Gastrocnemius medialis (tissue), 4 donors: ENCODE measurements at regions not wholly inside any gene's neighbourhood (a gene's known extent, or its start where the extent isn't known, plus 50 kb on each side); places are given as distances from the start of the nearest gene placed in this dataset.

Experiments
- ATAC-seq, 2 donors: fragments of 150-250 bp; one replicate each; pipeline ENCODE4 v1.9.1; 2016
- DNase-seq, 2 donors: peaks; one replicate each; pipeline ENCODE4 v3.0.0-alpha.2; 2019
- H3K27ac ChIP-seq, 4 donors: fragments of 200-600 bp; sonication (generic); 1 replicate in 1 of 4; 2 replicates in 3 of 4; pipeline ENCODE4 v1.5.1; 2016 to 2018; ENCODE audit warnings: mild to moderate bottlenecking in 2 of 4, moderate library complexity in 1 of 4
- H3K27me3 ChIP-seq, 3 donors: fragments of 200-600 bp; sonication (generic) in 2 of 3; 1 replicate in 1 of 3; 2 replicates in 2 of 3; pipeline versions ENCODE4 v1.5.1 to v1.6.0; 2016 to 2019; ENCODE audit warnings: mild to moderate bottlenecking in 1 of 3, moderate library complexity in 1 of 3
- H3K36me3 ChIP-seq, 2 donors: fragments of 200-600 bp; sonication (generic) in 1 of 2; one replicate each; pipeline ENCODE4 v1.5.1; 2017 to 2018
- H3K4me1 ChIP-seq, 2 donors: fragments of 200-600 bp; sonication (generic) in 1 of 2; one replicate each; pipeline ENCODE4 v1.5.1; 2016 to 2017; ENCODE audit warnings: mild to moderate bottlenecking in 2 of 2
- H3K4me3 ChIP-seq, 4 donors: fragments of 200-600 bp; sonication (generic) in 3 of 4; 1 replicate in 1 of 4; 2 replicates in 3 of 4; pipeline ENCODE4 v1.5.1; 2016 to 2019; ENCODE audit warnings: mild to moderate bottlenecking in 2 of 4
- H3K9me3 ChIP-seq, 3 donors: fragments of 200-600 bp; sonication (generic) in 2 of 3; 1 replicate in 1 of 3; 2 replicates in 2 of 3; pipeline ENCODE4 v1.5.1; 2016 to 2019
- POLR2A ChIP-seq, 2 donors: fragments of 450-650 bp; IDR thresholded peaks; one replicate each; pipeline ENCODE4 v1.6.1; 2017; ENCODE audit warnings: antibody characterized with exemption in 2 of 2, mild to moderate bottlenecking in 2 of 2, moderate library complexity in 2 of 2
- in situ Hi-C, 4 donors: fragments of 200-750 bp; cut with MboI; loops; one replicate each; pipeline versions ENCODE4 v1.15.0 to v1.8.0; 2017; ENCODE audit warnings: low sequenced_read_pairs in 4 of 4
- intact Hi-C: fragments of 100-400 bp; cut with DNase I; formaldehyde crosslinking; loops from one replicate; pipeline ENCODE4 v1.15.1; 2023; ENCODE audit warnings: low total_unique reads
- TF ChIP-seq, protein P1 (sequence below), 5 experiments: fragments of 450-650 bp in 3 of 5; fragments of 200-600 bp in 2 of 5; sonication (generic) in 2 of 5; IDR thresholded peaks in 4 of 5; conservative IDR thresholded peaks in 1 of 5; 1 replicate in 4 of 5; 2 replicates in 1 of 5; pipeline ENCODE4 v1.5.1; 2016 to 2019; ENCODE audit warnings: antibody characterized with exemption in 5 of 5, mild to moderate bottlenecking in 3 of 5, moderate library complexity in 3 of 5

DNA sequence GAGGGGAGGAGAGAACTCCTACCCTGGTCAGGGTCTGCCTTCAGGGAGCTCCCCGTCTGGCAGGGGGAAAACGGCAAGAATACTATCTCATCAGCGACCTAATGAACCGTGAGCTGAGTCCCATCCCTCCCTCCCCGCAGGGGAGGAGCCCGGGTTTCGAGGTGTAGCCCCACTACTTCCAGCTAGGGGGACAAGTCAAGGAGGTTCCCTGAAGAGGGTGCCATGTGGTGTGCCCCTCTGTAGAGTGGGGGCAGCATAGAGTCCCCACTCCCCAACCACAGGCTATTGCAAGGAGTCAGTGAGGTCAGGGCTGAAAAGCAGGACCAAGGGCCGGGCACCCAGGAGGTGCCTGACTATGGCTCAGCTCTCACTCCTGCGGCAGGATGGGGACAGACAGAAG is 50.9 kb upstream of the RXRA start:
- ATAC-seq (no peak), DNase-seq (no peak)
- intact Hi-C loops (no loop called here), in situ Hi-C loops (no loop called here)
- Histone ChIP-seq H3K9me3 (no peaks in the 10 kb centered on the region), H3K27ac (no peak overlapping the region), H3K27me3 (no peaks in the 10 kb centered on the region), H3K4me1 (peaks cover 0 to 9% of the 10 kb centered on the region in 2 donors), H3K4me3 (no peak overlapping the region), H3K36me3 (no peaks in the 10 kb centered on the region)
- TF ChIP-seq, protein P1, sequence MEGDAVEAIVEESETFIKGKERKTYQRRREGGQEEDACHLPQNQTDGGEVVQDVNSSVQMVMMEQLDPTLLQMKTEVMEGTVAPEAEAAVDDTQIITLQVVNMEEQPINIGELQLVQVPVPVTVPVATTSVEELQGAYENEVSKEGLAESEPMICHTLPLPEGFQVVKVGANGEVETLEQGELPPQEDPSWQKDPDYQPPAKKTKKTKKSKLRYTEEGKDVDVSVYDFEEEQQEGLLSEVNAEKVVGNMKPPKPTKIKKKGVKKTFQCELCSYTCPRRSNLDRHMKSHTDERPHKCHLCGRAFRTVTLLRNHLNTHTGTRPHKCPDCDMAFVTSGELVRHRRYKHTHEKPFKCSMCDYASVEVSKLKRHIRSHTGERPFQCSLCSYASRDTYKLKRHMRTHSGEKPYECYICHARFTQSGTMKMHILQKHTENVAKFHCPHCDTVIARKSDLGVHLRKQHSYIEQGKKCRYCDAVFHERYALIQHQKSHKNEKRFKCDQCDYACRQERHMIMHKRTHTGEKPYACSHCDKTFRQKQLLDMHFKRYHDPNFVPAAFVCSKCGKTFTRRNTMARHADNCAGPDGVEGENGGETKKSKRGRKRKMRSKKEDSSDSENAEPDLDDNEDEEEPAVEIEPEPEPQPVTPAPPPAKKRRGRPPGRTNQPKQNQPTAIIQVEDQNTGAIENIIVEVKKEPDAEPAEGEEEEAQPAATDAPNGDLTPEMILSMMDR (IDR thresholded peaks at IDR 0.05 in 4 of 5, conservative IDR thresholded peaks at IDR 0.05 in 1 of 5): no peak
- no peak for TF ChIP-seq POLR2A (IDR thresholded peaks at IDR 0.05)

DNA sequence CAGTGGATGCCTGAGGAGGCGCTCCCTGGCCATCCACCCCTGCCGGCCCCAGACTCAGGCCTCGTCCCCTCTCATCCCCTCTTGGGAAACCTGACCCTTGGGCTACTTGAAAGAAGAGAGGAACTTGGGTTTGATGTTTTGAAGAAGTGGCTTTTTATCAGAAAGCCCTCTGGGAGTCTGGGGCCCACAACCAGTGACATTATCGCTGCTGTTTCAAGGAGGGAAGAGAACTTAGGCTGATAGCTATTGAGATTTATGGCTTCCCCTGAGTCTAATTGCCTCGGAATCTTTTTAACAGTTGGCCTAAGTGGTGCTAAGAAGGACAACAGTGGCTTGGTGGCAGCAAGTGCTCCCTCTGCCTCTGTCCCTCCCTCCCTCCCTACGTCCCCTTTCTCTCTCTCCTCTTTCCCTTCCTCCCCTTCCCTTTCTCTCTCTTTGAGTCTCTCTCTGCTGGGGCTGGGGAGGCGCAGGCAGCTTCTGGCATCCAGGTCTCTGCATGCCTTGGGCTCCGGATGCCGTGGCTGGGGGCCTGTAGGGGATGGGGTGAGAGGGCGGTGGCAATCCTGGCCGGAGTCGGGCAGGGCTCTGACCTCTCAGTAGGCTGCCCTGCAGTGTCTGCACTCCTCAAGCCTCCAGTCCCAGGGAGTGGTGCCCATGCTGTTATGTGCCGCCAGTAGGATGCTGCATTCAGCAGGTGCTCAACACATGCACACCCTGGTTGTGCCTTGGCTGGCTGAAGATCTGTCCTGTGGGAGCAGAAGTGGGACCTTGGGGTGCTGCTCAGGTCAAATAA is 49.6 kb upstream of the RXRA start:
- intact Hi-C loops: no loop called here
- no peaks in the 10 kb centered on the region for H3K9me3 ChIP-seq
- in situ Hi-C loops: no loop called here
- no peaks in the 10 kb centered on the region for H3K36me3 ChIP-seq
- H3K4me3 ChIP-seq: no peak overlapping the region
- H3K27ac ChIP-seq: no peak overlapping the region
- ATAC-seq (no peak), DNase-seq (no peak)
- TF ChIP-seq POLR2A (IDR thresholded peaks at IDR 0.05): no peak
- TF ChIP-seq, protein P1 (IDR thresholded peaks at IDR 0.05 in 4 of 5, conservative IDR thresholded peaks at IDR 0.05 in 1 of 5): no peak
- peaks cover 0 to 9% of the 10 kb centered on the region in 2 donors for H3K4me1 ChIP-seq
- no peaks in the 10 kb centered on the region for H3K27me3 ChIP-seq
